Right cardiac atrium (tissue), 5 donors: ENCODE measurements at regions not wholly inside any gene's neighbourhood (a gene's known extent, or its start where the extent isn't known, plus 50 kb on each side); places are given as distances from the start of the nearest gene placed in this dataset.

Experiments
- ATAC-seq, 2 donors: fragments of 200-7000 bp; cut with Tn5 transposase; one replicate each; pipeline versions ENCODE4 v1.8.0 to v1.9.1; 2020; ENCODE audit warnings: moderate library complexity in 2 of 2, mild to moderate bottlenecking in 1 of 2
- DNase-seq, 3 donors: peaks; one replicate each; pipeline ENCODE4 v3.0.0-alpha.2; 2020
- H3K27ac ChIP-seq: one replicate; pipeline ENCODE4 v1.5.1; 2013; ENCODE audit warnings: mild to moderate bottlenecking, low read length, control low read depth, moderate library complexity
- H3K27me3 ChIP-seq: one replicate; pipeline ENCODE4 v1.6.1; 2013; ENCODE audit not compliant: control insufficient read depth, insufficient read depth
- H3K4me1 ChIP-seq: one replicate; pipeline ENCODE4 v1.6.1; 2013; ENCODE audit warnings: low read length; ENCODE audit not compliant: control insufficient read depth, insufficient read depth
- H3K4me3 ChIP-seq: one replicate; pipeline ENCODE4 v1.5.1; 2013; ENCODE audit warnings: low read length, control low read depth
- H3K9me3 ChIP-seq: one replicate; pipeline ENCODE4 v1.6.1; 2013; ENCODE audit warnings: low read length; ENCODE audit not compliant: control insufficient read depth
- WGBS: extraction: QIAGEN DNeasy Blood & Tissue Kit; methylation state at CpG from one replicate; pipeline ENCODE4 v1.1.7; 2013; 5-methylcytosine and 5-hydroxymethylcytosine counted together
- intact Hi-C, 4 donors: fragments of 100-400 bp; cut with DNase I; formaldehyde crosslinking; loops; one replicate each; pipeline versions ENCODE4 v1.11.0 to v1.14.0; 2022 to 2023
- donor health status: healthy with polysubstance abuse.
- donor health status: DM: no; HTN: yes; CAD: no.
- donor health status: DM: no; HTN: no; CAD: no.
- donor health status: DM: no; HTN: yes; CAD: no; lungs with severe emphysema.
- donor health status: DM: yes; HTN: yes; CAD: no.

- 63% methylated on average over 3 of the region's 3 CpGs for WGBS
- ATAC-seq, result no peak
- intact Hi-C loops, result no loop called here
Observed at GRCh38 chr10:78137147-78137546, 103.5 kb downstream of the RPS24 start.

GRCh38 chr10:78139341-78139740 is 105.7 kb downstream of the RPS24 start:
- peak in 2 of 3 donors; percentile 50 to 60 for DNase-seq
- Histone ChIP-seq H3K4me3 (no peak overlapping the region), H3K27ac (no peak overlapping the region), H3K9me3 (no peaks in the 10 kb centered on the region), H3K4me1 (peaks cover 2% of the 10 kb centered on the region), H3K27me3 (no peaks in the 10 kb centered on the region)
- intact Hi-C loops, result no loop called here
- peak; percentile 36 to 56 for ATAC-seq
- WGBS, result 55% methylated on average over 9 of the region's 9 CpGs

More at GRCh38 chr10:78137147-78137546, 103.5 kb downstream of the RPS24 start:
- Histone ChIP-seq H3K9me3 (no peaks in the 10 kb centered on the region), H3K4me3 (no peak overlapping the region), H3K4me1 (peaks cover 2% of the 10 kb centered on the region), H3K27ac (no peak overlapping the region), H3K27me3 (no peaks in the 10 kb centered on the region)
- no peak for DNase-seq

GRCh38 chr10:78140066-78140630 is 106.5 kb downstream of the RPS24 start:
- Histone ChIP-seq H3K4me1 (peaks cover 2% of the 10 kb centered on the region), H3K27ac (no peak overlapping the region), H3K4me3 (no peak overlapping the region), H3K27me3 (no peaks in the 10 kb centered on the region), H3K9me3 (no peaks in the 10 kb centered on the region)
- intact Hi-C loops, result no loop called here
- peak in 1 of 3 donors; percentile 16 for DNase-seq
- WGBS, result 47% methylated on average over 6 of the region's 6 CpGs
- ATAC-seq, result no peak

GRCh38 chr10:78143576-78143975 is 109.9 kb downstream of the RPS24 start:
- DNase-seq (no peak), ATAC-seq (no peak)
- intact Hi-C loops, result no loop called here
- no peaks in the 10 kb centered on the region for H3K4me1 ChIP-seq
- no peaks in the 10 kb centered on the region for H3K27me3 ChIP-seq
- H3K9me3 ChIP-seq, result no peaks in the 10 kb centered on the region
- WGBS, result 82% methylated on average over 3 of the region's 3 CpGs
- no peak overlapping the region for H3K4me3 ChIP-seq
- H3K27ac ChIP-seq, result no peak overlapping the region

- no peaks in the 10 kb centered on the region for H3K9me3 ChIP-seq
- no peaks in the 10 kb centered on the region for H3K4me1 ChIP-seq
- WGBS, result 75% methylated on average over 2 of the region's 2 CpGs
- intact Hi-C loops, result no loop called here
- no peak overlapping the region for H3K4me3 ChIP-seq
- no peaks in the 10 kb centered on the region for H3K27me3 ChIP-seq
- ATAC-seq (no peak), DNase-seq (no peak)
- H3K27ac ChIP-seq, result no peak overlapping the region
Observed at GRCh38 chr10:78146200-78146599, 112.5 kb downstream of the RPS24 start.

- ATAC-seq, result no peak
- no peaks in the 10 kb centered on the region for H3K9me3 ChIP-seq
Observed at GRCh38 chr10:78147202-78147601, 113.5 kb downstream of the RPS24 start.

GRCh38 chr10:78148216-78148960 is 114.7 kb downstream of the RPS24 start:
- ATAC-seq, result no peak
- Histone ChIP-seq H3K4me3 (no peak overlapping the region), H3K27ac (no peak overlapping the region), H3K4me1 (no peaks in the 10 kb centered on the region), H3K27me3 (no peaks in the 10 kb centered on the region), H3K9me3 (no peaks in the 10 kb centered on the region)
- no peak for DNase-seq
- intact Hi-C loops, result no loop called here
- 59% methylated on average over 7 of the region's 7 CpGs for WGBS

More at GRCh38 chr10:78147202-78147601, 113.5 kb downstream of the RPS24 start:
- intact Hi-C loops, result no loop called here
- Histone ChIP-seq H3K4me1 (no peaks in the 10 kb centered on the region), H3K27me3 (no peaks in the 10 kb centered on the region), H3K27ac (no peak overlapping the region), H3K4me3 (no peak overlapping the region)
- no peak for DNase-seq

GRCh38 chr10:78148961-78149612 is 115.4 kb downstream of the RPS24 start:
- Histone ChIP-seq H3K27ac (no peak overlapping the region), H3K9me3 (no peaks in the 10 kb centered on the region), H3K27me3 (no peaks in the 10 kb centered on the region), H3K4me1 (no peaks in the 10 kb centered on the region), H3K4me3 (no peak overlapping the region)
- DNase-seq, result no peak
- no peak for ATAC-seq
- intact Hi-C loops, result no loop called here
- 49% methylated on average over 4 of the region's 4 CpGs for WGBS

- Histone ChIP-seq H3K27me3 (no peaks in the 10 kb centered on the region), H3K4me3 (no peak overlapping the region), H3K27ac (no peak overlapping the region), H3K4me1 (no peaks in the 10 kb centered on the region), H3K9me3 (no peaks in the 10 kb centered on the region)
- intact Hi-C loops, result no loop called here
- DNase-seq, result no peak
- WGBS, result 89% methylated on average over 4 of the region's 4 CpGs
- ATAC-seq, result no peak
Observed at GRCh38 chr10:78150756-78151155, 117.1 kb downstream of the RPS24 start.

- Histone ChIP-seq H3K4me3 (no peak overlapping the region), H3K4me1 (no peaks in the 10 kb centered on the region), H3K9me3 (no peaks in the 10 kb centered on the region), H3K27me3 (no peaks in the 10 kb centered on the region), H3K27ac (no peak overlapping the region)
- DNase-seq (no peak), ATAC-seq (no peak)
- intact Hi-C loops, result no loop called here
- WGBS, result 84% methylated on average over 2 of the region's 2 CpGs
Observed at GRCh38 chr10:78155722-78156121, 122.1 kb downstream of the RPS24 start.

GRCh38 chr10:78160591-78160990 is 126.9 kb downstream of the RPS24 start:
- WGBS, result 75% methylated on average over 5 of the region's 5 CpGs
- H3K4me1 ChIP-seq, result no peaks in the 10 kb centered on the region
- ATAC-seq (no peak), DNase-seq (no peak)
- H3K27ac ChIP-seq, result no peak overlapping the region
- H3K4me3 ChIP-seq, result no peak overlapping the region
- intact Hi-C loops, result no loop called here
- H3K9me3 ChIP-seq, result peaks cover 3% of the 10 kb centered on the region
- no peaks in the 10 kb centered on the region for H3K27me3 ChIP-seq
